DND-41 (cell line): ENCODE measurements at regions not wholly inside any gene's neighbourhood (a gene's known extent, or its start where the extent isn't known, plus 50 kb on each side); places are given as distances from the start of the nearest gene placed in this dataset.

Source experiments
- ATAC-seq: fragments of 200-7000 bp; cut with Tn5 transposase; 3 replicates; pipeline ENCODE4 v1.9.1; 2021; ENCODE audit warnings: low read depth; ENCODE audit not compliant: insufficient read depth
- DNase-seq: peaks from one replicate; pipeline ENCODE4 v3.0.0-alpha.2; 2020
- H2AFZ ChIP-seq: 2 replicates; pipeline ENCODE4 v1.6.0; 2012; ENCODE audit warnings: low read depth, low read length
- H3K27ac ChIP-seq: 2 replicates; pipeline ENCODE4 v1.5.1; 2012; ENCODE audit warnings: low read length, inconsistent platforms
- H3K27me3 ChIP-seq: fragments of 200-600 bp; sonication (generic); 2 replicates; pipeline ENCODE4 v1.6.0; 2012; ENCODE audit warnings: low read length, mild to moderate bottlenecking, inconsistent platforms; ENCODE audit not compliant: insufficient read depth, poor library complexity
- H3K36me3 ChIP-seq: 2 replicates; pipeline ENCODE4 v1.5.1; 2012; ENCODE audit warnings: low read length, inconsistent platforms; ENCODE audit not compliant: insufficient read depth
- H3K4me1 ChIP-seq: 2 replicates; pipeline ENCODE4 v1.5.1; 2012; ENCODE audit warnings: mild to moderate bottlenecking, low read length; ENCODE audit not compliant: insufficient read depth
- H3K4me2 ChIP-seq: 2 replicates; pipeline ENCODE4 v1.6.0; 2012; ENCODE audit warnings: mild to moderate bottlenecking, moderate library complexity, low read length, inconsistent platforms; ENCODE audit not compliant: insufficient read depth
- H3K4me3 ChIP-seq, 2 experiments: fragments of 200-600 bp in 1 of 2; shearing (Covaris generic) in 1 of 2; 2 replicates each; pipeline ENCODE4 v1.5.1; 2012 to 2016; ENCODE audit warnings: inconsistent platforms in 2 of 2, low read length in 2 of 2, mild to moderate bottlenecking in 2 of 2, low read depth in 1 of 2, moderate library complexity in 1 of 2
- H3K79me2 ChIP-seq: 2 replicates; pipeline ENCODE4 v1.6.0; 2012; ENCODE audit warnings: low read length, inconsistent platforms; ENCODE audit not compliant: insufficient read depth
- H3K9ac ChIP-seq: 2 replicates; pipeline ENCODE4 v1.6.0; 2012; ENCODE audit warnings: low read depth, mild to moderate bottlenecking, inconsistent platforms, low read length, moderate library complexity
- H3K9me3 ChIP-seq: 2 replicates; pipeline ENCODE4 v1.5.1; 2012; ENCODE audit warnings: low read length, moderate library complexity, mild to moderate bottlenecking, inconsistent platforms; ENCODE audit not compliant: insufficient read depth, severe bottlenecking
- H4K20me1 ChIP-seq: 2 replicates; pipeline ENCODE4 v1.6.0; 2012; ENCODE audit warnings: low read length; ENCODE audit not compliant: insufficient read depth
- CTCF ChIP-seq: IDR thresholded peaks from 2 replicates; pipeline ENCODE4 v1.5.1; 2012; ENCODE audit warnings: borderline replicate concordance, low read length, moderate library complexity, mild to moderate bottlenecking; ENCODE audit not compliant: poor library complexity, severe bottlenecking; ENCODE audit errors: extremely low read depth
- EZH2 ChIP-seq: IDR thresholded peaks from 3 replicates; pipeline ENCODE4 v1.6.1; 2012; ENCODE audit warnings: borderline replicate concordance, low read depth, mild to moderate bottlenecking, moderate library complexity, low read length, inconsistent platforms; ENCODE audit not compliant: severe bottlenecking

DNA sequence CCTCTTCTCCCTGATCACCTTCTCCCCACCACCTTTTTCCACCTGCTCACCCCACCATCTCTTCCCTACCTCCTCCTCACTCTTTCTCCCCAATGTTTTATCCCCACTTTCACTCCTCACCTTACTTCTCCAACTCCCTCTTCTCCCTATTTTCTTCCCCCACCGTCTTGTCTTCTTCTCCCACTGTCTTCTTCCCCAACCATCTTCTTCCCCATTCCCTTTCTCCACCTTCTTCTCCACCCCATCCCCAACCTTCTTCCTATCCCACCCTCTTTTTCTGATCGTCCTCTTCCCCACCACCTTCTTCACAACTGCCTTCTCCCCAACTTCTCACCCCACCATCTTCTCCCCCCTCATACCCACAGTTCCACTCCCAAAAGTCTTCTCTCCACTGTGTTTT is 929.4 kb downstream of the UQCRFS1 start:
- Histone ChIP-seq H3K27me3 (peaks cover 6% of the 10 kb centered on the region), H3K4me2 (no peak overlapping the region), H3K79me2 (no peaks in the 10 kb centered on the region), H3K9me3 (no peaks in the 10 kb centered on the region), H3K9ac (no peak overlapping the region), H3K4me1 (no peaks in the 10 kb centered on the region), H2AFZ (no peak overlapping the region), H3K4me3 (no peak overlapping the region), H3K27ac (no peak overlapping the region), H4K20me1 (no peaks in the 10 kb centered on the region), H3K36me3 (no peaks in the 10 kb centered on the region)
- DNase-seq (no peak), ATAC-seq (no peak)
- TF ChIP-seq CTCF (no peak), EZH2 (no peak)

DNA sequence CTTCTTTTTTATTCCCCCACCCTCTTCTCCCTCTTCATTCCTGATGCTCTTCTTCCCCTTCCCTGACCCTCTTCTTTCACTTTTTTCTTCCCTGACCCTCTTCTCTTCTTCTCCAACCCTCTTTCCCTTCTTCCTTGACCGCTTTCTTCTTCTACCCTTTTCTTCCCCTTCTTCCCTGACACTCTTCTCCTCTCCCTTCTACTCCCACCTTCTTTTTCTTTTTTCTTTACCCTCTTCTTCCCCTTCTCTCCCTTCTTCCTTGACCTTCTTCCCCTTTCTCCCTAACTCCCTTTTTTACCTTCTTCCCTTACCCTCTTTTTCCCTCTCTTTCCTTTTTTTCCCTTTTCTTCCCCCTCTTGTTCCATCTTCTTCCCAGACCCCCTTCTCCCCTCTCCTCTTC is 931.3 kb downstream of the UQCRFS1 start:
- Histone ChIP-seq H3K4me1 (no peaks in the 10 kb centered on the region), H3K36me3 (no peaks in the 10 kb centered on the region), H4K20me1 (no peaks in the 10 kb centered on the region), H2AFZ (no peak overlapping the region), H3K27ac (no peak overlapping the region), H3K4me2 (no peak overlapping the region), H3K27me3 (peaks cover 6% of the 10 kb centered on the region), H3K9ac (no peak overlapping the region), H3K79me2 (no peaks in the 10 kb centered on the region), H3K4me3 (no peak overlapping the region), H3K9me3 (no peaks in the 10 kb centered on the region)
- ATAC-seq, result no peak
- no peak for DNase-seq
- no peak for TF ChIP-seq EZH2
- TF ChIP-seq CTCF, result no peak

DNA sequence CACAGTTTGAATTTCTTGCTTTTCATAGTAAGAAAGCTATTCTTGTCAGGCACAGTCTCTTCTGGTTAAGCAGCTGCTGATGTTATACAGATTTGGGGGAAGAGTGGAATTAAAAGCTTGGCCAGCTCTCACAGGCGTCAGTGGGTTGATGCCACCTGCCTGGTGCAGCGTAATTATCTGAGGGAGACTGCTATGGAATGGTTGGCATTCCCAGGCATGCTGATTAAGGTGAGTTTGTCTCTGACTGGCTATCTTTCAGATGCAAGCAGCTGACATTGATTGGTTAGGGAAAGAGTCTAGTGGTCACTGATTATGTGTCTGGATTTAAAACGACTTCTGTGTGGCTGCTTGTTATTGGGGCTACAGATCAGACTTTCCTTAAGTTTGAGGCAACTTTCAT is 948.4 kb downstream of the UQCRFS1 start:
- H3K9ac ChIP-seq, result no peak overlapping the region
- DNase-seq (no peak), ATAC-seq (no peak)
- H3K27ac ChIP-seq, result no peak overlapping the region
- no peaks in the 10 kb centered on the region for H4K20me1 ChIP-seq
- H3K4me1 ChIP-seq, result no peaks in the 10 kb centered on the region
- H3K27me3 ChIP-seq, result no peaks in the 10 kb centered on the region
- no peaks in the 10 kb centered on the region for H3K36me3 ChIP-seq
- H3K4me3 ChIP-seq, result no peak overlapping the region
- no peaks in the 10 kb centered on the region for H3K79me2 ChIP-seq
- TF ChIP-seq EZH2, result no peak
- no peak for TF ChIP-seq CTCF
- no peak overlapping the region for H3K4me2 ChIP-seq
- no peaks in the 10 kb centered on the region for H3K9me3 ChIP-seq
- no peak overlapping the region for H2AFZ ChIP-seq

- Histone ChIP-seq H3K9ac (no peak overlapping the region), H3K36me3 (no peaks in the 10 kb centered on the region), H3K27ac (no peak overlapping the region), H3K4me1 (no peaks in the 10 kb centered on the region), H3K4me2 (no peak overlapping the region), H3K4me3 (no peak overlapping the region), H2AFZ (no peak overlapping the region), H4K20me1 (no peaks in the 10 kb centered on the region), H3K27me3 (no peaks in the 10 kb centered on the region), H3K9me3 (no peaks in the 10 kb centered on the region), H3K79me2 (no peaks in the 10 kb centered on the region)
- TF ChIP-seq CTCF (no peak), EZH2 (no peak)
- no peak for DNase-seq
- no peak for ATAC-seq
Observed at GRCh38 chr19:28258829-28259228, 954.1 kb downstream of the UQCRFS1 start.
